ENCODE measurements at regions not wholly inside any gene's neighbourhood (a gene's known extent, or its start where the extent isn't known, plus 50 kb on each side); places are given as distances from the start of the nearest gene placed in this dataset.

GRCh38 chr7:18128846-18129245 is 101.2 kb upstream of the PRPS1L1 start:
- no TSS peak for BruUV-seq (replicated peaks)
- Histone ChIP-seq H3K36me3 (ENCODE audit: low read depth, low read length) (no peaks in the 10 kb centered on the region), H4K20me1 (ENCODE audit: low read length) (no peaks in the 10 kb centered on the region), H3K9me3 (ENCODE audit: low read length) (no peaks in the 10 kb centered on the region), H3K4me1 (ENCODE audit: insufficient read depth, low read length) (no peaks in the 10 kb centered on the region), H3K27me3 (ENCODE audit: low read length) (no peaks in the 10 kb centered on the region), H3K4me3 (ENCODE audit: low read length) (no peak overlapping the region), H3K9me2 (replicated peaks; ENCODE audit: low read length) (no peaks in the 10 kb centered on the region), H3K4me2 (ENCODE audit: low read length) (no peak overlapping the region), H3K27ac (ENCODE audit: low read length) (no peak overlapping the region), H3K79me2 (ENCODE audit: low read length) (no peaks in the 10 kb centered on the region), H3F3A (ENCODE audit: low read length, unreplicated experiment) (no peaks in the 10 kb centered on the region), H2AFZ (ENCODE audit: low read length) (no peak overlapping the region), H3K9ac (ENCODE audit: low read length) (no peak overlapping the region)
- intact Hi-C loops (cut with micrococcal nuclease) = loop anchor here (10.0 kb wide), 1 partner anchor 424 kb away; no protein-coding TSS in a partner anchor
- ChIA-PET POLR2A (ENCODE audit: unreplicated experiment) (no interaction called here), CTCF (no interaction called here)
- ATAC-seq (no peak), DNase-seq (no peak)
- TF ChIP-seq CTCF (conservative IDR thresholded peaks at IDR 0.05; ENCODE audit: low read depth, low read length) = no peak
- TF ChIP-seq EZH2 (IDR thresholded peaks at IDR 0.05; ENCODE audit: low read length, unreplicated experiment) = no peak
- no peak for TF ChIP-seq EZH2phosphoT487 (IDR thresholded peaks at IDR 0.05; ENCODE audit: borderline replicate concordance, low read length)

- H4K20me1 ChIP-seq (ENCODE audit: low read length) = no peaks in the 10 kb centered on the region
- no peak for ATAC-seq
- H3K4me3 ChIP-seq (ENCODE audit: low read length) = no peak overlapping the region
- no peaks in the 10 kb centered on the region for H3K9me3 ChIP-seq (ENCODE audit: low read length)
- no peak overlapping the region for H3K9ac ChIP-seq (ENCODE audit: low read length)
- no peak overlapping the region for H3K27ac ChIP-seq (ENCODE audit: low read length)
- no peaks in the 10 kb centered on the region for H3K4me1 ChIP-seq (ENCODE audit: insufficient read depth, low read length)
- H3F3A ChIP-seq (ENCODE audit: low read length, unreplicated experiment) = no peaks in the 10 kb centered on the region
- POLR2A ChIA-PET (ENCODE audit: unreplicated experiment) = no interaction called here
- no peak overlapping the region for H3K4me2 ChIP-seq (ENCODE audit: low read length)
- no peaks in the 10 kb centered on the region for H3K27me3 ChIP-seq (ENCODE audit: low read length)
- DNase-seq = no peak
- CTCF ChIA-PET = no interaction called here
- intact Hi-C loops (cut with micrococcal nuclease) = no loop called here
- no peaks in the 10 kb centered on the region for H3K79me2 ChIP-seq (ENCODE audit: low read length)
- TF ChIP-seq EZH2phosphoT487 (IDR thresholded peaks at IDR 0.05; ENCODE audit: borderline replicate concordance, low read length) = no peak
- no peak for TF ChIP-seq EZH2 (IDR thresholded peaks at IDR 0.05; ENCODE audit: low read length, unreplicated experiment)
- TF ChIP-seq CTCF (conservative IDR thresholded peaks at IDR 0.05; ENCODE audit: low read depth, low read length) = no peak
- H2AFZ ChIP-seq (ENCODE audit: low read length) = no peak overlapping the region
- H3K36me3 ChIP-seq (ENCODE audit: low read depth, low read length) = no peaks in the 10 kb centered on the region
- BruUV-seq (replicated peaks) = no TSS peak
- H3K9me2 ChIP-seq (replicated peaks; ENCODE audit: low read length) = no peaks in the 10 kb centered on the region
These were observed 105.2 kb upstream of the PRPS1L1 start for GRCh38 chr7:18132811-18133210.

- Histone ChIP-seq H3K9me2 (replicated peaks; ENCODE audit: low read length) (no peaks in the 10 kb centered on the region), H4K20me1 (ENCODE audit: low read length) (no peaks in the 10 kb centered on the region), H3F3A (ENCODE audit: low read length, unreplicated experiment) (no peaks in the 10 kb centered on the region), H3K4me3 (ENCODE audit: low read length) (no peak overlapping the region), H3K79me2 (ENCODE audit: low read length) (no peaks in the 10 kb centered on the region), H3K9ac (ENCODE audit: low read length) (no peak overlapping the region), H3K27me3 (ENCODE audit: low read length) (no peaks in the 10 kb centered on the region), H2AFZ (ENCODE audit: low read length) (no peak overlapping the region), H3K36me3 (ENCODE audit: low read depth, low read length) (no peaks in the 10 kb centered on the region), H3K4me2 (ENCODE audit: low read length) (no peak overlapping the region), H3K9me3 (ENCODE audit: low read length) (no peaks in the 10 kb centered on the region), H3K4me1 (ENCODE audit: insufficient read depth, low read length) (no peaks in the 10 kb centered on the region), H3K27ac (ENCODE audit: low read length) (no peak overlapping the region)
- no peak for TF ChIP-seq EZH2phosphoT487 (IDR thresholded peaks at IDR 0.05; ENCODE audit: borderline replicate concordance, low read length)
- TF ChIP-seq CTCF (conservative IDR thresholded peaks at IDR 0.05; ENCODE audit: low read depth, low read length) = no peak
- no peak for TF ChIP-seq EZH2 (IDR thresholded peaks at IDR 0.05; ENCODE audit: low read length, unreplicated experiment)
- intact Hi-C loops (cut with micrococcal nuclease) = no loop called here
- POLR2A ChIA-PET (ENCODE audit: unreplicated experiment) = no interaction called here
- no peak for DNase-seq
- ATAC-seq = no peak
- CTCF ChIA-PET = no interaction called here
- BruUV-seq (replicated peaks) = no TSS peak
These were observed 106.3 kb upstream of the PRPS1L1 start for GRCh38 chr7:18133921-18134320.
